Breast epithelium (tissue), 4 donors: ENCODE measurements at regions not wholly inside any gene's neighbourhood (a gene's known extent, or its start where the extent isn't known, plus 50 kb on each side); places are given as distances from the start of the nearest gene placed in this dataset.

Experiments used
- DNase-seq, 2 donors: peaks; one replicate each; pipeline ENCODE4 v3.0.0-alpha.2; 2019; ENCODE audit warnings: low spot score in 2 of 2
- H3K27ac ChIP-seq, 2 donors: fragments of 200-600 bp; sonication (generic) in 1 of 2; one replicate each; pipeline ENCODE4 v1.5.1; 2016 to 2019; ENCODE audit warnings: mild to moderate bottlenecking in 1 of 2
- H3K27me3 ChIP-seq, 2 donors: fragments of 200-600 bp; sonication (generic) in 1 of 2; one replicate each; pipeline versions ENCODE4 v1.5.1 to v1.6.0; 2017 to 2019; ENCODE audit warnings: control low read depth in 1 of 2, mild to moderate bottlenecking in 1 of 2
- H3K36me3 ChIP-seq: fragments of 200-600 bp; one replicate; pipeline ENCODE4 v1.5.1; 2019
- H3K4me1 ChIP-seq, 2 donors: fragments of 200-600 bp; sonication (generic); one replicate each; pipeline ENCODE4 v1.5.1; 2016 to 2019; ENCODE audit warnings: control low read depth in 1 of 2
- H3K4me3 ChIP-seq, 3 donors: fragments of 200-600 bp; sonication (generic); 1 replicate in 2 of 3; 2 replicates in 1 of 3; pipeline ENCODE4 v1.5.1; 2016 to 2019; ENCODE audit warnings: mild to moderate bottlenecking in 3 of 3, moderate library complexity in 2 of 3
- H3K9me3 ChIP-seq, 2 donors: fragments of 200-600 bp; sonication (generic) in 1 of 2; one replicate each; pipeline ENCODE4 v1.5.1; 2016 to 2019; ENCODE audit warnings: control low read depth in 1 of 2
- POLR2A ChIP-seq: fragments of 450-650 bp; IDR thresholded peaks from one replicate; pipeline ENCODE4 v1.6.1; 2016; ENCODE audit warnings: antibody characterized with exemption, mild to moderate bottlenecking, moderate library complexity
- POLR2AphosphoS5 ChIP-seq, 3 donors: sonication (generic); formaldehyde crosslinking; IDR thresholded peaks; one replicate each; pipeline ENCODE4 v1.6.1; 2017; ENCODE audit warnings: antibody characterized with exemption in 3 of 3
- intact Hi-C: fragments of 100-400 bp; cut with DNase I; formaldehyde crosslinking; loops from one replicate; pipeline ENCODE4 v1.15.1; 2023; ENCODE audit warnings: low total_unique reads
- TF ChIP-seq, protein P1 (sequence below), 3 donors: fragments of 450-650 bp; IDR thresholded peaks; one replicate each; pipeline ENCODE4 v1.5.1; 2016 to 2017; ENCODE audit warnings: antibody characterized with exemption in 3 of 3, mild to moderate bottlenecking in 3 of 3, moderate library complexity in 3 of 3

DNA sequence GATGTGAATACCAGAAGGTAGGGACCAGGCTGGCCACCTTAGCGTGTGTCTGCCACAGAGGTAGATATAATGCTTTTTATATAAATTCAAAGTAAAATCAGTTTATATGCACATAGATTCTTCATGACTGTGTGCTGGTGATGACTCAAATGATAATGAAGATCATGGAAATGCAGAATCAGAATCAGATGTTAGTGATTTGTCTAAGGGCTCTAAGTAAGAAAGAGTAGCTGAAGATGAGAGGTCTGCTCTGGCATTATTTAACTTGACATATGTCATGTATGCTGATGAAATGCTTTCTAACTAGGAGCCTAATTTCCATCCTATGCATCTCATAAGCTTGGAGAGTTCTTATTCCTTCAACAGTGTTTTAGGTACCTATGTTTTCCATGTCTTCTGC is 50.3 kb upstream of the DPH6 start:
- intact Hi-C loops, result no loop called here
- no peak overlapping the region for H3K27ac ChIP-seq
- DNase-seq, result no peak
- no peaks in the 10 kb centered on the region for H3K9me3 ChIP-seq
- TF ChIP-seq, protein P1, sequence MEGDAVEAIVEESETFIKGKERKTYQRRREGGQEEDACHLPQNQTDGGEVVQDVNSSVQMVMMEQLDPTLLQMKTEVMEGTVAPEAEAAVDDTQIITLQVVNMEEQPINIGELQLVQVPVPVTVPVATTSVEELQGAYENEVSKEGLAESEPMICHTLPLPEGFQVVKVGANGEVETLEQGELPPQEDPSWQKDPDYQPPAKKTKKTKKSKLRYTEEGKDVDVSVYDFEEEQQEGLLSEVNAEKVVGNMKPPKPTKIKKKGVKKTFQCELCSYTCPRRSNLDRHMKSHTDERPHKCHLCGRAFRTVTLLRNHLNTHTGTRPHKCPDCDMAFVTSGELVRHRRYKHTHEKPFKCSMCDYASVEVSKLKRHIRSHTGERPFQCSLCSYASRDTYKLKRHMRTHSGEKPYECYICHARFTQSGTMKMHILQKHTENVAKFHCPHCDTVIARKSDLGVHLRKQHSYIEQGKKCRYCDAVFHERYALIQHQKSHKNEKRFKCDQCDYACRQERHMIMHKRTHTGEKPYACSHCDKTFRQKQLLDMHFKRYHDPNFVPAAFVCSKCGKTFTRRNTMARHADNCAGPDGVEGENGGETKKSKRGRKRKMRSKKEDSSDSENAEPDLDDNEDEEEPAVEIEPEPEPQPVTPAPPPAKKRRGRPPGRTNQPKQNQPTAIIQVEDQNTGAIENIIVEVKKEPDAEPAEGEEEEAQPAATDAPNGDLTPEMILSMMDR (IDR thresholded peaks at IDR 0.05), result no peak
- no peak for TF ChIP-seq POLR2A
- H3K4me1 ChIP-seq, result no peaks in the 10 kb centered on the region
- H3K4me3 ChIP-seq, result no peak overlapping the region
- no peaks in the 10 kb centered on the region for H3K36me3 ChIP-seq
- H3K27me3 ChIP-seq, result no peaks in the 10 kb centered on the region

DNA sequence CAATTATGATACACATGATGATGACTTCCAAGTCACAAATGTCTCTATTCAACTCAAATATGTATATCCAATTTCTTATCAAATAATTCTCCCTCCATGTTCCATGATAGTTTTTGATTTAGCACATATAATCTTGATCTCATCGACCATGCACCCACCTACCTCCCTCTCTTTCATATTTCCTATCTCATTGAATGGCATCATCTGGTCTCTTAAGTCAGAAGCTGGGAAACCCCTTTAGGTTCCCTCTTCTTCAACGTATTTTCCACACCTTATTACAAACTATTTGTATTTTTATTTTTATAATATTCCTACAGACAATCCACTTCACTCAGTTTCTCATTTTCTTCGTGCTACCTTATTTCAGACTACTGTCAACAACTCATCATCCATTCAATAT is 56.9 kb upstream of the DPH6 start:
- H3K9me3 ChIP-seq, result no peaks in the 10 kb centered on the region
- H3K4me1 ChIP-seq, result no peaks in the 10 kb centered on the region
- no peak for TF ChIP-seq POLR2A
- TF ChIP-seq, protein P1 (IDR thresholded peaks at IDR 0.05), result no peak
- TF ChIP-seq POLR2AphosphoS5 (IDR thresholded peaks at IDR 0.05), result no peak
- no peaks in the 10 kb centered on the region for H3K27me3 ChIP-seq
- no peaks in the 10 kb centered on the region for H3K36me3 ChIP-seq
- intact Hi-C loops, result no loop called here
- no peak overlapping the region for H3K4me3 ChIP-seq
- H3K27ac ChIP-seq, result no peak overlapping the region
- DNase-seq, result no peak

DNA sequence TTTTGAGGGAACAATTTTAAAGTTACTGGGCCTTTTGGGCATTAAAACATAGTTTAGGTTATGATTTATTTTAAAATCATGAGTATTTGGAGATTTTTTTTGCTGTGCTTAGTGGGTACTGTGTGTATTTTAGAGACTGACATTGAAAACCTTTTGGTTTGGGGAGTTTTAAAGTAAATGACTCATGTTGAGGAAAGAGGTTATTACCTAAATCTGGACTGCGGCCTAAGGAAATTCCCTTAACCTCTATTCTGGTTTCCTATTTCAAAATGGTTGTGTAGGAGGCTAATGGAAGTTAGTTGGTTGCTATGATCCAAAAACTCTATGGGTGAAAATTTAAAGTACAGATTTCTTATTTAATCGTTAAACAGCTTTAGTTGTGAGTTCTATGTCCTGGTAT is 57.3 kb upstream of the DPH6 start:
- Histone ChIP-seq H3K4me3 (no peak overlapping the region), H3K4me1 (no peaks in the 10 kb centered on the region), H3K27me3 (no peaks in the 10 kb centered on the region), H3K9me3 (no peaks in the 10 kb centered on the region), H3K27ac (no peak overlapping the region), H3K36me3 (no peaks in the 10 kb centered on the region)
- no peak for DNase-seq
- TF ChIP-seq, protein P1 (IDR thresholded peaks at IDR 0.05), result no peak
- TF ChIP-seq POLR2AphosphoS5 (IDR thresholded peaks at IDR 0.05) (no peak), POLR2A (no peak)
- intact Hi-C loops, result no loop called here

DNA sequence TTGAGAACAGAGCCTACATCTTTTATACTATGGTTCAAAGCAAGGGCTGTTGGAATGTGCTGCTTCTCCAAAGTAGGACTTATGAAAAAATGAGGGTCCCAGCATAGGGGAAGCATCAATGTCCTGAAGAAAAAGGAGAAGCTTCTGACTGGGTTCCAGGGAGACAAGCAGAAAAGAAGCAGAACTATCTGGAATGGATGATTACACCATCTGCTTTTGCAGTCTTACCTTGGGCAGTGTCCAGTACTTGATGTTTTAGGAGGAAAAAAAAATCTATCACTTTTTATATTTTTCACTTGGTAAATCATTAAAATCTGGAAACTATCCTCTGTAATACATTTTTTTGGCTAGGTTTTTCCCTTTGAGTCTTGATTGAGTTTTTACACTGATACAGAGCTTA is 57.9 kb upstream of the DPH6 start:
- DNase-seq, result no peak
- no peaks in the 10 kb centered on the region for H3K9me3 ChIP-seq
- intact Hi-C loops, result no loop called here
- no peak overlapping the region for H3K27ac ChIP-seq
- H3K4me1 ChIP-seq, result no peaks in the 10 kb centered on the region
- TF ChIP-seq, protein P1 (IDR thresholded peaks at IDR 0.05), result no peak
- TF ChIP-seq POLR2AphosphoS5 (IDR thresholded peaks at IDR 0.05) (no peak), POLR2A (no peak)
- no peaks in the 10 kb centered on the region for H3K36me3 ChIP-seq
- H3K27me3 ChIP-seq, result no peaks in the 10 kb centered on the region
- H3K4me3 ChIP-seq, result no peak overlapping the region

DNA sequence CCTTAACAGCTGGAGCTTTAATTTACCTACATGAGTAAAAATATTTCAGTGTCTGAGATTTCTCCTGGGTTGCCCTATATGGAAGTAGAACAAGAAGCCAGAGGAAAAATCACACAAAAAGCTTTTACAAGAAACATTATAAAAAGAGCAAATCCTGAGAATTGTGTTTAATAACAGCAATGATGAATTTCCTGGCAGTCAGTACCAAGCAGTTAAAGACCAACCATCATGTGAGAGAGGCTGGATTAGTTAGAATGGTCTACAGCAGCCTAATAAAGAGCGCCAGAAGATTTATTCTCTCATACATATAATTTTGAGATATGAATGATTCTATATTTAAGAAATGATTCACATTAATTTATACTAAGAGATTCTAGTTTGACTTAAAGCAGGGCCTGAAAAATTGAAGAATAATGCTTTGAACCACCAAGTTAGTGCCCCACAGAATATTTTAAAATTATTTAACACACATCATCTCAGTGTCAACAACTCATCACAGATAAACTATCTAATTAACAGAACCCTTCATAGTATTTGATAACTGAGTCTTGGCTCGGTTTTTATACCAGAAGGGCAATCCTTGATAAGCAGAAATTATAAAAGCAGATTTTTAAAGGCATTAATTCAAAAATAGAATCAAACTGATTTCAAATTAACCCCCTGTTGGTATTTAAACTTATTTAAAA is 59.9 kb upstream of the DPH6 start:
- DNase-seq, result no peak
- Histone ChIP-seq H3K36me3 (no peaks in the 10 kb centered on the region), H3K9me3 (no peaks in the 10 kb centered on the region), H3K4me3 (no peak overlapping the region), H3K27ac (no peak overlapping the region), H3K27me3 (no peaks in the 10 kb centered on the region), H3K4me1 (no peaks in the 10 kb centered on the region)
- intact Hi-C loops, result no loop called here
- TF ChIP-seq, protein P1 (IDR thresholded peaks at IDR 0.05), result no peak
- TF ChIP-seq POLR2A (no peak), POLR2AphosphoS5 (IDR thresholded peaks at IDR 0.05) (no peak)
